H1 (cell line): ENCODE measurements at regions not wholly inside any gene's neighbourhood (a gene's known extent, or its start where the extent isn't known, plus 50 kb on each side); places are given as distances from the start of the nearest gene placed in this dataset.

ENCODE experiments used
- CTCF ChIA-PET: fragments of 300-600 bp; sonication (Branson Sonifier 250); formaldehyde crosslinking; loops from one replicate; lab custom pipeline; 2021; ENCODE audit not compliant: partially characterized antibody; lab: Charles Lee
- POLR2A ChIA-PET: fragments of 300-600 bp; sonication (Branson Sonifier 250); formaldehyde crosslinking; loops from one replicate; lab custom pipeline; 2021; ENCODE audit warnings: inconsistent platforms; ENCODE audit not compliant: partially characterized antibody; lab: Charles Lee
- DNase-seq, 2 experiments: peaks; one replicate each; pipeline versions ENCODE4 v3.0.0 to v3.0.0-alpha.2; 2010 to 2022; ENCODE audit warnings: low spot score in 2 of 2, low read depth in 1 of 2, mixed read lengths in 1 of 2
- FAIRE-seq: peaks from 2 replicates; lab custom pipeline; 2011; peaks lifted over from hg19 to GRCh38; lab: Jason Lieb, UNC
- H2AFZ ChIP-seq: 2 replicates; pipeline ENCODE4 v1.8.1; 2012; ENCODE audit warnings: low read length, inconsistent platforms
- H2AK5ac ChIP-seq: 2 replicates; pipeline ENCODE4 v1.6.1; 2013; ENCODE audit warnings: low read depth, low read length
- H2BK120ac ChIP-seq: replicated peaks from 2 replicates; pipeline ENCODE3; 2013; ENCODE audit warnings: low read depth, low read length, inconsistent platforms
- H2BK12ac ChIP-seq: 2 replicates; pipeline ENCODE4 v1.6.1; 2013; ENCODE audit warnings: low read depth, low read length
- H2BK15ac ChIP-seq: 2 replicates; pipeline ENCODE4 v1.6.1; 2013; ENCODE audit warnings: low read length
- H2BK20ac ChIP-seq: 2 replicates; pipeline ENCODE4 v1.6.1; 2013; ENCODE audit warnings: low read length
- H2BK5ac ChIP-seq: 2 replicates; pipeline ENCODE4 v1.6.1; 2013; ENCODE audit warnings: low read depth, low read length
- H3K14ac ChIP-seq: 2 replicates; pipeline ENCODE4 v1.6.1; 2013; ENCODE audit warnings: inconsistent platforms; ENCODE audit not compliant: insufficient read length
- H3K18ac ChIP-seq: 2 replicates; pipeline ENCODE4 v1.6.1; 2013; ENCODE audit warnings: low read length; ENCODE audit errors: extremely low read depth
- H3K23ac ChIP-seq: 2 replicates; pipeline ENCODE4 v1.6.1; 2013; ENCODE audit warnings: inconsistent platforms; ENCODE audit not compliant: insufficient read length
- H3K23me2 ChIP-seq: 2 replicates; pipeline ENCODE4 v1.6.1; 2013; ENCODE audit warnings: low read depth, low read length
- H3K27ac ChIP-seq: 2 replicates; pipeline ENCODE4 v1.6.1; 2011; ENCODE audit warnings: low read depth, low read length, inconsistent platforms
- H3K27me3 ChIP-seq, 4 experiments: replicated peaks in 1 of 4; 1 replicate in 1 of 4; 2 replicates in 3 of 4; pipeline versions ENCODE4 v1.6.1 to v1.8.1; 2011 to 2013; ENCODE audit warnings: low read length in 3 of 4, mild to moderate bottlenecking in 3 of 4, inconsistent platforms in 2 of 4, mixed read lengths in 2 of 4, moderate library complexity in 1 of 4; ENCODE audit not compliant: control insufficient read depth in 3 of 4, insufficient read depth in 3 of 4; ENCODE audit errors: extremely low read depth in 1 of 4
- H3K36me3 ChIP-seq, 4 experiments: 2 replicates each; pipeline versions ENCODE4 v1.6.1 to v1.8.1; 2011 to 2013; ENCODE audit warnings: mild to moderate bottlenecking in 4 of 4, low read length in 3 of 4, moderate library complexity in 2 of 4, control low read depth in 1 of 4, inconsistent platforms in 1 of 4; ENCODE audit not compliant: insufficient read depth in 4 of 4, control insufficient read depth in 2 of 4
- H3K4ac ChIP-seq: replicated peaks from 2 replicates; pipeline ENCODE3; 2013; ENCODE audit warnings: low read length, low read depth, mixed read lengths, inconsistent platforms; ENCODE audit not compliant: insufficient read length
- H3K4me1 ChIP-seq, 4 experiments: replicated peaks in 1 of 4; 1 replicate in 1 of 4; 2 replicates in 3 of 4; pipeline versions ENCODE4 v1.6.1 to v1.8.1; 2011 to 2013; ENCODE audit warnings: low read length in 3 of 4, inconsistent platforms in 2 of 4, mixed read lengths in 1 of 4; ENCODE audit not compliant: insufficient read depth in 4 of 4, control insufficient read depth in 3 of 4
- H3K4me2 ChIP-seq, 2 experiments: 2 replicates each; pipeline versions ENCODE4 v1.6.1 to v1.8.1; 2011 to 2013; ENCODE audit warnings: low read depth in 2 of 2, low read length in 2 of 2, control low read depth in 1 of 2, inconsistent platforms in 1 of 2, mild to moderate bottlenecking in 1 of 2; ENCODE audit not compliant: insufficient read depth in 1 of 2
- H3K4me3 ChIP-seq, 4 experiments: fragments of 200-600, 300-600 bp in 1 of 4; sonication (generic), shearing (Covaris generic), sonication (Bioruptor Twin) in 1 of 4; 2 replicates each; pipeline versions ENCODE4 v1.5.1 to v1.8.1; 2011 to 2016; ENCODE audit warnings: low read length in 4 of 4, low read depth in 3 of 4, control low read depth in 2 of 4, inconsistent platforms in 2 of 4, mild to moderate bottlenecking in 2 of 4, mixed read lengths in 1 of 4, moderate library complexity in 1 of 4; ENCODE audit not compliant: insufficient read depth in 2 of 4; ENCODE audit errors: extremely low read depth in 1 of 4
- H3K56ac ChIP-seq: replicated peaks from 2 replicates; pipeline ENCODE3; 2013; ENCODE audit warnings: low read depth, mild to moderate bottlenecking, mixed read lengths, low read length, inconsistent platforms; ENCODE audit not compliant: insufficient read length
- H3K79me1 ChIP-seq: 2 replicates; pipeline ENCODE4 v1.6.1; 2013; ENCODE audit warnings: low read depth, low read length, control low read depth
- H3K79me2 ChIP-seq, 2 experiments: 2 replicates each; pipeline versions ENCODE4 v1.6.1 to v1.8.1; 2012 to 2013; ENCODE audit warnings: low read length in 2 of 2, mild to moderate bottlenecking in 2 of 2, inconsistent platforms in 1 of 2; ENCODE audit not compliant: insufficient read depth in 2 of 2, control insufficient read depth in 1 of 2
- H3K9ac ChIP-seq, 4 experiments: replicated peaks in 1 of 4; 1 replicate in 1 of 4; 2 replicates in 3 of 4; pipeline versions ENCODE4 v1.6.1 to v1.8.1; 2011 to 2013; ENCODE audit warnings: low read depth in 3 of 4, low read length in 3 of 4, control low read depth in 2 of 4, mild to moderate bottlenecking in 2 of 4, moderate library complexity in 2 of 4, inconsistent platforms in 1 of 4; ENCODE audit errors: extremely low read depth in 1 of 4
- H3K9me3 ChIP-seq, 2 experiments: 2 replicates each; pipeline versions ENCODE4 v1.6.1 to v1.8.1; 2012 to 2013; ENCODE audit warnings: mild to moderate bottlenecking in 2 of 2, moderate library complexity in 2 of 2, control low read depth in 1 of 2, inconsistent platforms in 1 of 2, low read depth in 1 of 2, low read length in 1 of 2, mixed read lengths in 1 of 2; ENCODE audit not compliant: insufficient read depth in 2 of 2
- H4K20me1 ChIP-seq, 2 experiments: replicated peaks in 1 of 2; 2 replicates each; pipeline versions ENCODE3 to v1.8.1; 2011 to 2013; ENCODE audit warnings: inconsistent platforms in 2 of 2, low read length in 2 of 2, mild to moderate bottlenecking in 1 of 2; ENCODE audit not compliant: insufficient read depth in 2 of 2, control insufficient read depth in 1 of 2
- H4K5ac ChIP-seq: 2 replicates; pipeline ENCODE4 v1.6.1; 2013; ENCODE audit warnings: low read length, low read depth, mixed read lengths, inconsistent platforms; ENCODE audit not compliant: insufficient read length
- H4K8ac ChIP-seq: 2 replicates; pipeline ENCODE4 v1.8.0; 2013; ENCODE audit warnings: mild to moderate bottlenecking, moderate library complexity, low read length, inconsistent platforms; ENCODE audit not compliant: insufficient read depth; ENCODE audit errors: extremely low read depth
- H4K91ac ChIP-seq: replicated peaks from 2 replicates; pipeline ENCODE3; 2013; ENCODE audit warnings: low read length, mixed read lengths, inconsistent platforms; ENCODE audit not compliant: insufficient read length
- CEBPB ChIP-seq: IDR thresholded peaks from 2 replicates; pipeline ENCODE4 v1.6.1; 2012; ENCODE audit warnings: low read depth, low read length
- CREB1 ChIP-seq: IDR thresholded peaks from 2 replicates; pipeline ENCODE4 v1.6.1; 2012; ENCODE audit warnings: inconsistent platforms
- HDAC2 ChIP-seq, 2 experiments: fragments of 300-600 bp in 1 of 2; sonication (generic) in 1 of 2; IDR thresholded peaks; 2 replicates each; pipeline ENCODE4 v1.6.1; 2011 to 2012; ENCODE audit warnings: low read depth in 2 of 2, low read length in 2 of 2, mild to moderate bottlenecking in 2 of 2, moderate library complexity in 2 of 2, borderline replicate concordance in 1 of 2, inconsistent platforms in 1 of 2
- JUN ChIP-seq: IDR thresholded peaks from 2 replicates; pipeline ENCODE4 v1.6.1; 2011; ENCODE audit warnings: low read depth, mild to moderate bottlenecking, improper control_type of control experiment, low read length
- KDM5A ChIP-seq: fragments of 200-600 bp; IDR thresholded peaks from 2 replicates; pipeline ENCODE4 v1.7.1; 2012; ENCODE audit warnings: mild to moderate bottlenecking, low read length, inconsistent platforms, mixed read lengths
- NANOG ChIP-seq: IDR thresholded peaks from 2 replicates; pipeline ENCODE4 v1.6.1; 2011; ENCODE audit warnings: low read length, low read depth, mild to moderate bottlenecking, inconsistent platforms; ENCODE audit not compliant: insufficient read depth, poor library complexity, severe bottlenecking
- POLR2A ChIP-seq, 2 experiments: IDR thresholded peaks; 1 replicate in 1 of 2; 2 replicates in 1 of 2; pipeline ENCODE4 v1.6.1; 2011; ENCODE audit warnings: low read depth in 2 of 2, low read length in 2 of 2, mild to moderate bottlenecking in 2 of 2; ENCODE audit errors: control extremely low read depth in 1 of 2
- SAP30 ChIP-seq: fragments of 300-600 bp; sonication (generic); IDR thresholded peaks from 2 replicates; pipeline ENCODE4 v1.7.1; 2012; ENCODE audit warnings: low read length, moderate library complexity, mild to moderate bottlenecking, inconsistent platforms; ENCODE audit not compliant: insufficient read depth, insufficient replicate concordance
- SIN3A ChIP-seq, 2 experiments: IDR thresholded peaks in 1 of 2; conservative IDR thresholded peaks in 1 of 2; 2 replicates each; pipeline ENCODE4 v1.6.1; 2011 to 2012; ENCODE audit warnings: low read length in 2 of 2, improper control_type of control experiment in 1 of 2, low read depth in 1 of 2, mild to moderate bottlenecking in 1 of 2
- SP1 ChIP-seq: IDR thresholded peaks from 2 replicates; pipeline ENCODE4 v1.6.1; 2011; ENCODE audit warnings: low read depth, low read length
- TAF7 ChIP-seq: optimal IDR thresholded peaks from 2 replicates; pipeline ENCODE3; 2011; ENCODE audit warnings: low read depth, mild to moderate bottlenecking, inconsistent platforms, low read length, moderate library complexity, borderline replicate concordance
- YY1 ChIP-seq: IDR thresholded peaks from 2 replicates; pipeline ENCODE4 v1.6.1; 2011; ENCODE audit warnings: low read depth, mild to moderate bottlenecking, low read length
- ZNF274 ChIP-seq: IDR thresholded peaks from 2 replicates; pipeline ENCODE4 v1.7.0; 2012; ENCODE audit warnings: low read length, borderline replicate concordance; ENCODE audit errors: extremely low read depth
- WGBS, 2 experiments: shearing (Covaris generic) in 1 of 2; methylation state at CpG; one replicate each; pipeline versions ENCODE4 v1.1.6 to v1.1.7; 2013 to 2015; ENCODE audit warnings: low lambda C conversion rate in 2 of 2, mixed read lengths in 2 of 2, inconsistent platforms in 1 of 2, low coverage in 1 of 2, missing lambda C conversion rate in 1 of 2; ENCODE audit not compliant: insufficient replicate concordance in 2 of 2, insufficient coverage in 1 of 2, insufficient read length in 1 of 2; ENCODE audit errors: extremely low coverage in 1 of 2, missing lambda C conversion rate in 1 of 2; 5-methylcytosine and 5-hydroxymethylcytosine counted together

DNA sequence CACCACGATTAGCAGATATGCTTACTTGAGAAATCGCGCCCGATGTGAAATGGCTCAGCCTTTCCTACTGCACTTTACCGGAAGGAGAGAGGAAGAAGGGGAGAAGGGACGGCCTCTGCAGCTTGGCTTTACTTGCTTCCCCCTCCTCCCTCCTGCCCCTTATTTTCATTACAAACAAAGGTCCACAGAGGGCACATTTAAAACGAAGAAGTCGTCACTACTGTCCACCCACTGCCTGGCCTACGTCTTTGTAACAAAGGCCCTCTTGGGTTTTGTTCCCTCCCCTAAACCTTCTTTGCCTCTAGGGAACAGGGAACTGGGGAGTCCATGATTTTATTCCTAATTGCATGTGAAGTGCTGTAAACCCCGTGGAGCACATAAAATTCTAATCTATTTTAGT is 308.5 kb downstream of the LMX1A start:
- no peak overlapping the region for H2BK5ac ChIP-seq
- no peak overlapping the region for H2BK15ac ChIP-seq
- H3K9ac ChIP-seq: no peak overlapping the region
- no peak overlapping the region for H3K4me3 ChIP-seq
- H2BK12ac ChIP-seq: no peak overlapping the region
- no peak overlapping the region for H3K14ac ChIP-seq
- H3K79me1 ChIP-seq: no peaks in the 10 kb centered on the region
- H4K8ac ChIP-seq: no peak overlapping the region
- peaks cover 0 to 8% (median 4%) of the 10 kb centered on the region in 4 experiments; a peak in 5 of 7 replicates for H3K4me1 ChIP-seq
- peak overlapping the region; percentile 36; the same call in 1 of the 2 replicates for H2AFZ ChIP-seq
- POLR2A ChIA-PET: no interaction called here
- no peak overlapping the region for H3K27ac ChIP-seq
- H2BK120ac ChIP-seq: no peak overlapping the region
- no peaks in the 10 kb centered on the region for H3K79me2 ChIP-seq
- no peaks in the 10 kb centered on the region; the same call in none of the 2 replicates for H3K23me2 ChIP-seq
- H4K91ac ChIP-seq: no peak overlapping the region
- no peak overlapping the region for H3K4ac ChIP-seq
- H3K36me3 ChIP-seq: no peaks in the 10 kb centered on the region
- CTCF ChIA-PET: interaction anchor here (0.8 to 1.6 kb wide), 5 partner anchors 8 to 157 kb away, joined by 3 to 6 read pairs (median 4); no protein-coding TSS in a partner anchor
- no peak overlapping the region; the same call in 1 of the 2 replicates for H3K18ac ChIP-seq
- no peak overlapping the region for H2AK5ac ChIP-seq
- no peak overlapping the region for H2BK20ac ChIP-seq
- no peak overlapping the region for H4K5ac ChIP-seq
- H3K23ac ChIP-seq: no peak overlapping the region
- no peaks in the 10 kb centered on the region for H4K20me1 ChIP-seq
- DNase-seq (no peak), FAIRE-seq (no peak)
- peak overlapping the region in 1 of 2 experiments; percentile 27; a peak in 2 of 4 replicates for H3K4me2 ChIP-seq
- H3K27me3 ChIP-seq: no peaks in the 10 kb centered on the region
- no peak overlapping the region for H3K56ac ChIP-seq
- 58% methylated on average over 9 of the region's 10 CpGs; no CpG with 5 or more reads in 1 of the 2 experiments for WGBS, 2 experiments
- no peaks in the 10 kb centered on the region for H3K9me3 ChIP-seq
- TF ChIP-seq JUN (no peak), YY1 (no peak), CEBPB (no peak), NANOG (no peak), HDAC2 (IDR thresholded peaks at IDR 0.05; ENCODE audit: borderline replicate concordance in 1 of 2, low read depth in 2 of 2, low read length in 2 of 2) (no peak), KDM5A (no peak), POLR2A (IDR thresholded peaks at IDR 0.05; ENCODE audit: control extremely low read depth in 1 of 2, low read depth in 2 of 2, low read length in 2 of 2) (no peak), ZNF274 (no peak), SIN3A (conservative IDR thresholded peaks at IDR 0.05 in 1 of 2, IDR thresholded peaks at IDR 0.05 in 1 of 2; ENCODE audit: low read depth in 1 of 2, low read length in 2 of 2) (no peak), CREB1 (no peak), SP1 (no peak), SAP30 (no peak), TAF7 (no peak)
